ENCODE measurements at regions not wholly inside any gene's neighbourhood (a gene's known extent, or its start where the extent isn't known, plus 50 kb on each side); places are given as distances from the start of the nearest gene placed in this dataset.

- Mint-ChIP-seq H3K27me3 (peaks cover 18% of the 10 kb centered on the region), H3K4me1 (no peaks in the 10 kb centered on the region), H3K9me3 (ENCODE audit: insufficient read depth) (no peaks in the 10 kb centered on the region), H3K27ac (no peak overlapping the region), H3K4me3 (no peak overlapping the region)
- ATAC-seq (ENCODE audit: low read depth) = no peak
- H3K4me3 ChIP-seq (ENCODE audit: control extremely low read depth in 1 of 5, extremely low read depth in 1 of 5, insufficient read depth in 1 of 5, low read depth in 2 of 5, low read length in 4 of 5) = no peak overlapping the region
- peaks cover 0 to 8% (median 1%) of the 10 kb centered on the region in 4 experiments for H3K27me3 ChIP-seq (replicated peaks in 1 of 4; ENCODE audit: control extremely low read depth in 1 of 4, control insufficient read depth in 3 of 4, insufficient read depth in 4 of 4, low read length in 3 of 4)
- no peak for DNase-seq
- no peak overlapping the region for H3K4me2 ChIP-seq (replicated peaks; ENCODE audit: low read depth, low read length, poor library complexity, severe bottlenecking)
- H3K79me2 ChIP-seq (ENCODE audit: control insufficient read depth, insufficient read depth, low read length) = no peaks in the 10 kb centered on the region
- ChIA-PET POLR2A (no interaction called here), CTCF (no interaction called here)
- intact Hi-C loops (cut with micrococcal nuclease) = no loop called here
- 89% methylated on average over 4 of the region's 4 CpGs for WGBS (ENCODE audit: insufficient coverage)
- TF ChIP-seq EZH2 (IDR thresholded peaks at IDR 0.05; ENCODE audit: borderline replicate concordance, insufficient read depth, low read depth, low read length, poor library complexity, severe bottlenecking) = no peak
- H2AFZ ChIP-seq (ENCODE audit: insufficient read depth, low read depth, low read length, poor library complexity, severe bottlenecking) = no peak overlapping the region
- H3K4me1 ChIP-seq (ENCODE audit: control insufficient read depth in 2 of 2, insufficient read depth in 2 of 2, low read length in 2 of 2) = no peaks in the 10 kb centered on the region
- no peaks in the 10 kb centered on the region for H4K20me1 ChIP-seq (ENCODE audit: control insufficient read depth, insufficient read depth, low read length, poor library complexity, severe bottlenecking)
- no peak overlapping the region for H3K9ac ChIP-seq (ENCODE audit: low read length)
- no peaks in the 10 kb centered on the region for H3K9me3 ChIP-seq (ENCODE audit: control extremely low read depth in 1 of 3, control insufficient read depth in 2 of 3, insufficient read depth in 1 of 3, low read length in 2 of 3)
- H3K36me3 ChIP-seq (replicated peaks in 1 of 2; ENCODE audit: control extremely low read depth in 1 of 2, control insufficient read depth in 1 of 2, extremely low read depth in 1 of 2, insufficient read depth in 2 of 2, low read length in 1 of 2) = no peaks in the 10 kb centered on the region
- H3K27ac ChIP-seq (ENCODE audit: low read length in 2 of 2) = no peak overlapping the region
Observed at GRCh38 chr2:19750136-19750535, 151.6 kb downstream of the TTC32 start.

DNA sequence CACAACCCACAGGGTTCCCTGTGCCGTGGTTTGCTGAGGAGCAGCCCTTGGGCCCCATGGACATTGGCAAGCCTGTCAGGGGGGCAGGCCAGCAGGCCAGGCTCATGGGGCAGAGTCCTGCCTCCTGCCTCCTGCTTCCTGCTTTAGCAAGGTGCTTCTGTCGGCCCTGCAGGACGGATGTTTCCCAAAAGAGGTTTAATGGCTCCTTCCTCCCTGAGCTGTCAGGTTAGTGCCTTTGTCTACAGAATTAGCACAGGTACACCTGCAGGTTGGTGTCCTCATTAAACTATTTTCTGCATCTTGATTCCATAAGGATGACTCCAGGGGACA lies 152.3 kb downstream of the TTC32 start:
- no peak overlapping the region for H2AFZ ChIP-seq (ENCODE audit: insufficient read depth, low read depth, low read length, poor library complexity, severe bottlenecking)
- 100% methylated on average over 2 of the region's 3 CpGs for WGBS (ENCODE audit: insufficient coverage)
- H3K36me3 ChIP-seq (replicated peaks in 1 of 2; ENCODE audit: control extremely low read depth in 1 of 2, control insufficient read depth in 1 of 2, extremely low read depth in 1 of 2, insufficient read depth in 2 of 2, low read length in 1 of 2) = no peaks in the 10 kb centered on the region
- peaks cover 0 to 8% (median 1%) of the 10 kb centered on the region in 4 experiments for H3K27me3 ChIP-seq (replicated peaks in 1 of 4; ENCODE audit: control extremely low read depth in 1 of 4, control insufficient read depth in 3 of 4, insufficient read depth in 4 of 4, low read length in 3 of 4)
- H3K9ac ChIP-seq (ENCODE audit: low read length) = no peak overlapping the region
- no peak for DNase-seq
- TF ChIP-seq, protein P1, sequence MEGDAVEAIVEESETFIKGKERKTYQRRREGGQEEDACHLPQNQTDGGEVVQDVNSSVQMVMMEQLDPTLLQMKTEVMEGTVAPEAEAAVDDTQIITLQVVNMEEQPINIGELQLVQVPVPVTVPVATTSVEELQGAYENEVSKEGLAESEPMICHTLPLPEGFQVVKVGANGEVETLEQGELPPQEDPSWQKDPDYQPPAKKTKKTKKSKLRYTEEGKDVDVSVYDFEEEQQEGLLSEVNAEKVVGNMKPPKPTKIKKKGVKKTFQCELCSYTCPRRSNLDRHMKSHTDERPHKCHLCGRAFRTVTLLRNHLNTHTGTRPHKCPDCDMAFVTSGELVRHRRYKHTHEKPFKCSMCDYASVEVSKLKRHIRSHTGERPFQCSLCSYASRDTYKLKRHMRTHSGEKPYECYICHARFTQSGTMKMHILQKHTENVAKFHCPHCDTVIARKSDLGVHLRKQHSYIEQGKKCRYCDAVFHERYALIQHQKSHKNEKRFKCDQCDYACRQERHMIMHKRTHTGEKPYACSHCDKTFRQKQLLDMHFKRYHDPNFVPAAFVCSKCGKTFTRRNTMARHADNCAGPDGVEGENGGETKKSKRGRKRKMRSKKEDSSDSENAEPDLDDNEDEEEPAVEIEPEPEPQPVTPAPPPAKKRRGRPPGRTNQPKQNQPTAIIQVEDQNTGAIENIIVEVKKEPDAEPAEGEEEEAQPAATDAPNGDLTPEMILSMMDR (IDR thresholded peaks at IDR 0.05) = no peak
- no peak for TF ChIP-seq EZH2 (IDR thresholded peaks at IDR 0.05; ENCODE audit: borderline replicate concordance, insufficient read depth, low read depth, low read length, poor library complexity, severe bottlenecking)
- no peak for ATAC-seq (ENCODE audit: low read depth)
- no peak overlapping the region for H3K27ac ChIP-seq (ENCODE audit: low read length in 2 of 2)
- no peaks in the 10 kb centered on the region for H3K9me3 Mint-ChIP-seq (ENCODE audit: insufficient read depth)
- POLR2A ChIA-PET = no interaction called here
- peaks cover 12% of the 10 kb centered on the region for H3K27me3 Mint-ChIP-seq
- H4K20me1 ChIP-seq (ENCODE audit: control insufficient read depth, insufficient read depth, low read length, poor library complexity, severe bottlenecking) = no peaks in the 10 kb centered on the region
- no peaks in the 10 kb centered on the region for H3K9me3 ChIP-seq (ENCODE audit: control extremely low read depth in 1 of 3, control insufficient read depth in 2 of 3, insufficient read depth in 1 of 3, low read length in 2 of 3)
- H3K27ac Mint-ChIP-seq = no peak overlapping the region
- CTCF ChIA-PET = no interaction called here
- no peaks in the 10 kb centered on the region for H3K79me2 ChIP-seq (ENCODE audit: control insufficient read depth, insufficient read depth, low read length)
- H3K4me3 Mint-ChIP-seq = no peak overlapping the region
- H3K4me3 ChIP-seq (ENCODE audit: control extremely low read depth in 1 of 5, extremely low read depth in 1 of 5, insufficient read depth in 1 of 5, low read depth in 2 of 5, low read length in 4 of 5) = no peak overlapping the region
- H3K4me1 ChIP-seq (ENCODE audit: control insufficient read depth in 2 of 2, insufficient read depth in 2 of 2, low read length in 2 of 2) = no peaks in the 10 kb centered on the region
- intact Hi-C loops (cut with micrococcal nuclease) = no loop called here
- H3K4me2 ChIP-seq (replicated peaks; ENCODE audit: low read depth, low read length, poor library complexity, severe bottlenecking) = no peak overlapping the region
- no peaks in the 10 kb centered on the region for H3K4me1 Mint-ChIP-seq

Data from B cell (primary cell).